Hematopoietic multipotent progenitor cell treated with erythropoietin and hydrocortisone succinate and interleukin-3 and kit ligand, for 15 days (in vitro differentiated cells): ENCODE measurements at regions not wholly inside any gene's neighbourhood (a gene's known extent, or its start where the extent isn't known, plus 50 kb on each side); places are given as distances from the start of the nearest gene placed in this dataset.

Experiments used
- DNase-seq: peaks from one replicate; pipeline ENCODE4 v3.0.0-alpha.2; 2015; ENCODE audit warnings: low spot score

DNA sequence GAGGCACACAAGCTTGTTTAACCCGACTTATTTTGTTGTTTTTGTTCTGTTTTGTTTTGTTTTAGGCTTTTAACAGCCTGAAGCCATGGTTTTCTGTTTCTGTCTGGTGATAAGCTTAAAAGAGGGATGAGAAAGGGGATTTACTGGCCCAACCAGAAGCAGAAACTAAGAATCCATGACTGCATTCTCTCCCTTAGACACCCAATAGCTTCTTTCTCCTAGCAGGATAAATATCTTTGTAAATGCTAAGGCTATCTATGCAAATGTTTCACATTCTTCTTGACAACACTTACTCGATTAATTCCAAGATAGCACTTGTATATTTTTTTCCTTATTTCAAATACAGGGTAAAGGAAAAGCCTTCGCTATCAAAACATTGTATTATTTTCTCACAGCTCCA is 53.7 kb upstream of the SMAD1 start:
- no peak for DNase-seq

DNA sequence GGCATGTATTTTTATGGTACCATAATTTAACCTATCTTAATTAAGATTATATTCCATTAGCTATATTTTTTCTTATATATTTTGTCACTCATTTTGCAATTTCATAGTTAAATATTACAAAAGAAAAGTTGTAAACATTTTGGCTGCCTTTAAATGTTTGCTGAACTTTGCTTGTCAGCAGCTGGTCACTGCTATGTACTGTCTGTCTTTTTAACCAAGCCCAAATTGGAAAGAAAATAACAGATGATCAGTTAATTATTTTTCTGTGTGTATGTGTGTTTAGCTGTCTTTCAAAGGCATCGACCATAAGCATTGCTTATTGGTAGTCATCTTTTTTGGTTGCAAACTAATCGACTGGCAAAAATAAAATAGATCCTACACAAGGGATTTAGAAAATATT is 54.4 kb upstream of the SMAD1 start:
- no peak for DNase-seq

DNA sequence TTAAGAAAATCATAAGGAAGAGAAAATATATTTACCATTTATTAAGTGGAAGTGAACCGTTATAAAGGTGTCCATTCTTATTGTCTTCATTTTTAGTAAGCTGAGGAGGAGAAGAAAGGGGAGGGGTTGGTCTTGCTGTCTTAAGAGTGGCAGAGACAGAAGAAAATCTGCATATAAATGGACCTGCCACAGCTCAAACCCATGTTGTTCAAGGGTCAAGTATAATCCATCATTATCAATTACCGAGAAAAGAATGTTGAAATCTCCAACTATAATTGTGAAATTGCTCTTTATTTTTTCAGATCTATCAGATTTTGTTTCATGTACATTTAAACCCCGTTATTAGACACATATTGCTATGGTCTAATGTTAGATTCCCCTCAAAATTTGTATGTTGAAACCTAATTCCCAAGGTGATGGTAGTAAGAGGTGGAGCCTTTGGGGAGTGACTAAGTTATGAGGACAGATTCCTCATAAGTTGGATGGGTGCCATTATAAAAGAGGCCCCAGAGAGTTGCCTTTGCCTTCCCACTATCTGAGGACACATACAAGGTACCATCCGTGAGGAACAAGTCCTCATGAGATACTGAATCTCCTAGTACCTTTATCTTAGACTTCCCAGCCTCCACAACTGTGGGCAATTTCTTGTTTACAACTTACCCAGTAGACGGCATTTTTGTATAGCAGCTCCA is 58.5 kb upstream of the SMAD1 start:
- no peak for DNase-seq

DNA sequence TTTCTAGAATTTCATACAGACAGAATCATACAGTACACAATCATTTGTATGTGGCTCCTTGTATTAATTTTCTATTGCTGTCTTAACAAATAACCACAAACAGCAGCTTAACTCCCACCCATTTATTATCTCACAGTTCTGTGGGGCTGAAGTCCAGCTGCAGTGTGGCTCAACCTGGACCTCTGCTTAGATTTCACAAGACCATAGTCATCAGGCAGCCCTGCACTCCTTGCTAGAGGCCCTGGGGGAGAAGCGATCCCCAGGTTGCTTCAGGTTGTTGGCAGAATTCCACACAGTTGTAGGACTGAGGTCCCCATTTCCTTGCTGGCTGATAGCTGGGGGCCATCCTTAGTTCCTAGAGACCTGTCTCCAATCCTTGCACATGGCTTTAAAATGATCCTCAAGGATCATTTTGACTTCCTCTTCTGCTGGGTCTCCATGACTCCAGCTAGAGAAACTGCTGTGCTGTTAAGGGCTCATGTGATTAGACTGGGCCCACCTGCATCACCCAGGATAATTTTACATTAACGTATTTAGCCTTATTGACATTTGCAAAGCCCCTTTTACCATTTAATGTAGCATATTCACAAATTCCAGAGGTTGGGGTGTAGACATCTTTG is 60.9 kb upstream of the SMAD1 start:
- DNase-seq: no peak

DNA sequence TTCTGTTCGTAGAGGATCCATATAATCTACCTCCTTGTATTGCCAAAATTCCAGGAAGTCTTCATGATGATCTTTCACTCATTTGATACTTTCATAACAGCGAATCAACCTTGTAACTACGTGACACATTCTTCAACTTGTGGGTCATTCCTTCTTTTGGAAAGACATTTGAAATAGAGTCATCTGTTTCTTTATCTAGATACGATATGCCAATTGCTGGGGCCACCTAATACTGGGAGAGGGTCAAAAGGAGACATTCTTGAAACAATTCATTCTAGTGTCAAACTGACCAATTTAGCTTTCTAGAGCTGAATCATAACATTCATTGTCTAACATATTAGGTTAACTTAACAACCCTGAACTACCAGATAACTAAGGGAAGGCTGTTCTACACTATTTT is 62.9 kb upstream of the SMAD1 start:
- no peak for DNase-seq

DNA sequence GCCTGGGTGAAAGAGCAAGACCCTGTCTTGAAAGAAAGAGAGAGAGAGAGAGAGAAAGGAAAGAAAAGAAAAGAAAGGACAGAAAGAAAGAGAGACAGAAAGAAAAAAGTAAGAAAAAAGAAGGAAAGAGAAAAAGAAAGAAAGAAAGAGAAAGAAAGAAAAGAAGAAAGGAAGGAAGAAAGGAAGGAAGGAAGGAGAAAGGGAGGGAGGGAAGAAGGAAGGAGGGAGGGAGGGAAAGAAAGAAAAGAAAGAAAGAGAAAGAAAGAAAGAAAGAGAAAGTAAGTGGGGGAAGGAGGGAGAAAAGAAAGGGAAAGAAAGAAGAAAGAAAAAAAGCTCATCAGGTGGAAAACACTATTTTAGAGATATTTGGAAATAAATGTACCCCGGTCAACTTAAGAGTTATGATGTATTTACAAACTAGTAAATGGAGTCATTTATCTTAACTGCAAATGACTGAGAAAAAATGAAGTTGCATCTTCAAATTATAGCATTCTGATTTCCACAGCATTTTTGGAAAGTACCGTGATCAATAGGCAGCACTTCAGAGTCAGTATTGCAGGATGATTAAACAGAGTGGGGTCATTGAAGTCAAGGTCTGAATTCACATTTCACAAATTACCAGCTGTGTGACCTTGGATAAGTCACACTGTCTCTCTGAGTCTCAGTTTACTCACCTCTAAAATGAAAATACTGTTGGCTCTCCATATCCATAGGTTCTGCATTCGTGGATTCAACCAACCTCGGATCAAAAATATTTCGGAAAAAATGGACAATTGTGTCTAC is 64.1 kb upstream of the SMAD1 start:
- no peak for DNase-seq

DNA sequence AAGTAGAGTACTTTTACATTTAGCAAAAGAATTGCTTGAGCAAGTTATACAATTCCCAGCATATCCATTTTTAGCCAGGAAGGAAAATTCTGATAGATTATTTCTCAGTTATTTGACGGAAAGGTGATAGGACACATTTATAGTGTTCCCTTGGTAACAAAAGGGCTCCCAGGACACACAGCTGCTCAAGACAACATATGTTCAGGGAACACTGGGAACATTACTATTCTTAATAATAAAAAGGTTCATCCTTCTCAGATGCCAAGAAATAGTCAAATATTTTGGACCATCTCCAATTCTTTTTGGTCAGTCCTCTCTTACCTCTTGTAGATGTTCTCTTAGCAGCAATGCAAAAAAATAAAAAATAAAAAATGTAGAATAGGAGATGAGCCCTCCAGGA is 66.8 kb upstream of the SMAD1 start:
- DNase-seq: no peak

DNA sequence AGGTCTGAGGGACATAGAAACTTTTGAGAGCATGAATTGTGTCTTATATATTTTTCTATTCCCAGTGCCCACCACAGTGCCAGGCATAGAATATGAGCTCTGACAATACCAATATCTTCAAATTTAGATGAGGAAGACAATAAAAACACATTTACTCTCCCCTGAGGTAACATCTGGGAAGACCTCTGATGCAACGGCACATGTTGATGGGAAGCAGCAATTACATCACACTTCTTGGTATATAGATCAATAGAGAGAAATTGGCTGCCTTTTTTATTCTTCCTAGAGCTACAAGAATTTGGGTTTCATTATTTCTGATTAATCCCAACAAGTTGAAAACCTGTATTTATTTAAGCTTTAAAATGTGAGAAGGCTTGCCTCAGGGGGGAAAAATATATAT is 67.4 kb upstream of the SMAD1 start:
- DNase-seq: no peak

DNA sequence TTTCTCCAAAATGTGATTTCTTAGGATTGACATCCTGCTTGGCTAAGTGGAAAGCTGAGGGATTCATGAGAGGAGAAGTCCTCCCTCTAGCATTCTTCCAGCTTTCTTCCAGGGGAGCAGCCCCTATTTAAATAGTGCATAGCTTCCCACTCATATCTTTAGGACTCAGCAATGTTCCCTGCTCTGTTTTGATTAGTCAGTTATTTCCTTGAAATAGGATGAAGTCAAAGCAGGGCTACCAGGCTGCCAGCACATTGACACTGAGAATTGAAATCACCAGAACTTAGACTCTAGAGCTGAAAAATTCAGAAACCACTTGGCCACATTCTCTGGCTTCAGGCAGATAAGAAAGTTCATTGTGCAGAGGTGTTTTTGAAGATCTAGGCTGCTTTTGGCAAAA is 74.7 kb upstream of the SMAD1 start:
- no peak for DNase-seq

DNA sequence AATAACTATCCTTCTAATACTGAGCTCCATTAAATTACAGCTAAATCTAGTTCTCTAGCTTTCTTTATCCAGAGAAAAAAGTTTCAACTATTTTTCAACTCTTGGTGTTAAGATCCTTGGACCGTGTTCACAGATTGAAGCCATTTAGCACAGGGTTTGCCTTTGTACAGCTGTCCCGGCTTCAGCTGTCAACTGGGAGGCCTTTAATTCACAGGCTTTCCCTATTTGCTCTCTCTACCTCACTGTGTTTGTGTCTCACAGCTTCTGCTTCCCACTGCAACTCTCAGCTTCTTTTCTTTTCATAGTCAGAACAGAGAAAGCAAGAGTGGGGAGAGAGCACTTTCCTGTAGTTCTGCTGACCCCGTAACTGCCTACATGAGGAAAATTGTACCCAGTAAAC is 76.9 kb upstream of the SMAD1 start:
- no peak for DNase-seq

DNA sequence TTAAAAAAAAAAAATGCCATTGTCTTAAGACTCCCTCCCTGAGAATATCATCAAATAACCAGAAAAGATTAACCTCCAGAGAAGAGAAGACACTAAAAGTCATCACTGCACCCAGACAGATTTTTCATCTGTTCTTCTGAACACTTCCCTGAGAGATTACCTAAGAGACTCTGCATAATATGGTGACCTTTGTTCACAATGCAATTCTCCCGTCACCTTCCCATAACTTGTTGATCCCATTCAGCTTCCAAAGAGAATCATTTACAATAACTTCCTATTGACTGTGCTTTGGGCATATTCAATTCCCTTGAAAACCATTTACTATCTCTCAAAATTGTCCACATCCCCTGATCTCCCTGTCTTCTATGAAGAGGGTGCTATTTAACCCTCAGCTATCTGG is 85.1 kb upstream of the SMAD1 start:
- no peak for DNase-seq

DNA sequence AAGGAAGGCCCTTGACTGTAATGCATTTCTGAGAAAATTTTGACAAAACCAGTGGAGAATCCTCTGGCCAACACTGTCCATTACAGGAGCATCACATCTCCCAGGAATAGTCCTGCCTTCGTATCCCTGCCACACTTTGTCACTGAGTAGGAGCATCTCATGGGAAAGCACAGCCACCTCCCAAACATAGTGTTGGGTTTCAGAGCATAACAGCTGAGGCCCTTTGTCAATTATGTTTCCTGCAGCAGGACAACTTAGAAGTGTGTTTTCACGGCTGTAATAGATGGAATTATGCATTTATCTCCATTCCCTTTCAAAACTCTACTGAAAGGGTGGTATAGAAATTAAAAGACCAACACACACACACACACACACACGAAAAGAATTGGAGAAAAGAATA is 91.1 kb upstream of the SMAD1 start:
- DNase-seq: no peak

DNA sequence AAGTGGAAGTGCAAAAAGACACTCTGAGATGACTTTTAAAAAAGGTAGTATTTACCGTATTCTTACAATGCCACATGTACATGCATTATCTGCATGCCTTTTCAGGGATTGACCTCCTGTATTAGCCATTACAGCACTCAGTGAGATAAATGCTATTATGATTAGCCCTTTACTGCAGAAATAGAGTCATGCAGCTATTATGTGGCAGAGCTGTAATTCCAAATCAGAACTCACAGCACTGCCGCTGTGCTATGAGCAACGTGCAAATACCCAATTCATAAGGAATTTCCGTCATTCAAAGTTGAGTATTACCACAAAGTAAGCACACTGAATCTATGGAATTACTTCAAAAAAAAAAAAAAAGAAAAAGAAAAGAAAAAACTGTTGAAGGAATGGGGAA is 92.1 kb upstream of the SMAD1 start:
- DNase-seq: no peak

DNA sequence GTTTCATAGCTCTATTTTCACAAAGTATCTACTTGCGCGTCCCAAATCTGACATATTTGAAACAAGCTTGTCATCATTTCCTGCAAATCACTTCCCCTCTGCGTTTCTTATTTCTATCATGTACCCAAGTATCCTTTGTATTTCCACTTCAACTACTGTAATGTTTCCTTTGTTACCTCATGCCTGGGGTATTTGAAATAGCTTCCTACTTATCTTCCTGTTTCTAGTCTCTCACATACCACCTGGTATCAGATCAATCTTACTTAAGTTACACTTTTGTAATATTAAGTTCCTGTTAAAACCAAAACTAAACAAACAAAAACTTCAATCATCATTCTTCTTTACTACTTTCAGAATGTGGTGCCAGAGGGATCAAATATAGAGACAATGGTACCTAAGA is 93.6 kb upstream of the SMAD1 start:
- no peak for DNase-seq

DNA sequence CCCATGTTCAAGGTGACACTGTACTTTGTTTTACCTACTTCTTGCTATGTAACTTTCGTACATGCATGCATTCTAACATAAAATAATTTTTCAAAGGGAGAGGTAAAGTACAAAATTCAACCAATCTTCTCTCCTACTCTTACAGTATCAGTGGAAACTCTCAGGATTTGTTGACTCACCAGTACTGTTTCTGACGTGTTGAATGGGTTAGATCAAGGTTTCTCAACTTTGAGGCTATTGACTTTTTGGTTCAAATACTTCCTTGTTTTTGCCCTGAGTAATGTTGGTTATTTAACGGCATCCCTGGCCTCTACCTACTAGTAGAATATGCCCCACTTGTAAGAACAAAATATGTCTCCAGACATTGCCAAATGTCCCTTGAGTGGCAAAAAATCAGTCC is 94.6 kb upstream of the SMAD1 start:
- DNase-seq: no peak

DNA sequence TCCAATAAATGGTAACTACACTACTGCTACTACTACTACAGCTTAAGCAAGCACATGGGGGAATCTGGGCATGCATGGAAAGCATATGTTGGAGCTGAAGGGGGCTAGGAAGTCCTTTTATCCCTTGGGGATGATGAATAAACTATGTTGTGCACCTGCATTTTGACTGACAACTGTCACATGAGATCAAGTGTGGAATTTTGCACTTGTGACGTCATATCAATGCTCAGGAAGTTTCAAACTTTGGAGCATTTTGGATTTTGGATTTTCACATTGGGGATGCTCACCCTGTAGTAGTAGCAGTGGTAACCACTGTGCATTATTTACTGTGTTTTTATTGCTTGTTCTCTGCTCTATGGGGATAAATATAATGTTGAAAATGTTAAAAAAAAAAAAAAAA is 100.5 kb upstream of the SMAD1 start:
- no peak for DNase-seq

DNA sequence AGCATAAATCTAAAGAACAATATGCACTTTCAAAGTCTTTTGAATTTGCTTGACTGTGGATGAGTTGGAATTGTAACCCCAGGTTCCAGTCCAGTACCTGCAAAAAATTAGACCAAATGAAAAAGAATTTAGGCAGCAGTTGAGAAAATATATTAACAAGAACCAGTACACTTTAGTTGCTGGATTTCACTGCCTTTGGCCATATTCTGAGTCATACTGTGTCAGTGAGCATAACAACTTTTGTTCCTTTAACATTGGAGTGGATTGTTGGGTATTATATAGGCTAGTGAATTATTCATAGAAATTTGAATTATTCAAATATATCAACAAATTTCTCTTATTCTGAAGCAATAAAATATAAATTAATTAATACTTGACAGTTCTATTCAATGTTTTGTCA is 101.5 kb upstream of the SMAD1 start:
- no peak for DNase-seq

DNA sequence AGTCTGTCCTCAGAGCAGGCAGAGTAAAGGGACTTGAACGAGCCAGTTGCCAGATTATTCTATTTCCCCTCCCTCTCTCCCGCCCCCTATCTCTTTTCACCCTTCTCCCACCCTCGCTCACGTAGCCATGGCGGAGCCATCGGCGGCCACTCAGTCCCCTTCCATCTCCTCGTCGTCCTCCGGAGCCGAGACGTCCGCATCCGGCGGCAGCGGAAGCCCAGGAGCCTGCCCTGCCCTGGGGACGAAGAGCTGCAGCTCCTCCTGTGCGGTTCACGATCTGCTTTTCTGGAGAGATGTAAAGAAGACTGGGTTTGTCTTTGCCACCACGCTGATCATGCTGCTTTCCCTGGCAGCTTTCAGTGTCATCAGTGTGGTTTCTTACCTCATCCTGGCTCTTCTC is 106.2 kb upstream of the SMAD1 start:
- no peak for DNase-seq

DNA sequence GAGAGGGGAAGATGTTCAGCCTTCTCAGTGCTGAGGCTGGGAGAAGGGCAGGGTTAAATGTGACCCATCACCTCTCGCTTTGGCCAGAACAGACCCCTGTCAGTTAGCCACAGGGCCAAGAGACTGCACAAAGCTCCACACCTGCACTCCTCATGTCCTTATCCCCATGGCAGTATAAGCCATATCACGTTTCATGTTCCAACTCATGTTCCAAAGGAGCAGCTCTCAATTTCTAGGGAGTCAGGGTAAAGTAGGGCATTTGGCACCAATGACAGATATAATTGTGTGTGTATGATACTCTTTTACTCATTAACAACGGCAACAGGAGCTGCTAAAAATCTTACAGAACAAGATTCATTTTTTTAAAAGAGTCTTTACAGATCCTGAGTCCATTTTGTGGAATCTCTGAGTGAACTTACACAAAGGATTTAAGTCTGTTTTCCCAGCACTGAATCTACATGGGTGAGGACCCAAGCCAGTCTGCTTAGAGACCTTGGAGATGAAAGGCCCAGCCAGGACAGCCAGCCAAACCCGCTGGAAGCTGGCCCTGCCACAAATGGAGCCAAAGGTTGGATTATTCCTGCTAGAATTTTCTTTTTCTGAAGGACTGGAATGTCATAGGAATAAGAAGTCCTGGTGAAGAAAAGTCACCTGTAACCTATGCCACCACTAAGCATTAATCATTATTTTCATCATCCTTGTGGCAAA is 129.1 kb upstream of the SMAD1 start:
- no peak for DNase-seq

DNA sequence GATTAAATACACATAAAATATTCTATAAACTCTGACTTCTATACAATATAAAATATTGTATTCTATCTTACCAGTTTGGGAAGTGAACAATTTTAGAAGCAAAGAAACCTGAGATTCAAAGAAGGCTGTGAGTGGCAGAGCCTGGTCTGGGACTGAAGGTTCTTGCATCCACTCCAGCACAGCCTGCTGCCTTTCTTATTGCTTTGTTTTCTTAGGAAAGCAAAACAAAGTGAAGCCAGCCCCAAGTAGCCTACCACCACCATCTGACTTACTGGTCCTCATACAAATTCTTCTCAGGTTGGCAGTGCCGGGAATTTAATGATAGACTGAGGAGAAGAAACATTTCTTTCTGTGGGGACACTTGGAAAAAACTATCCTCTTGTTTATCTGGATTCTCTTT is 129.7 kb upstream of the SMAD1 start:
- DNase-seq: no peak

DNA sequence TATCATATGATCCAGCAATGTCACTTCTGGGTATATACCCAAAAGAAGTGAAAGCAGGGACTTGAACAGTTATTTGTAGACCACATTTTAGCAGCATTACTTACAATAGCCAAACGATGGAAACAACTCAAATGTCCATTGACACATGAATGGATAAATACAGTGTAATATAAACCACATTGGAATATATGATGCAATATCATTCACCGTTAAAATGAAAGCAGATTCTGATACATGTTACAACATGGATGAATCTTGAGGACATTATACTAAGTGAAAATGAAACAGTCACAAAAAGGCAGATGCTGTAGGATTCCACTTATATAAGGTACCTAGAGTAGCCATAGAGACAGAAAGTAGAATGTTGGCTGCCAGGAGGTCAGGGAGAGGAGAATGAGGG is 130.5 kb upstream of the SMAD1 start:
- no peak for DNase-seq

DNA sequence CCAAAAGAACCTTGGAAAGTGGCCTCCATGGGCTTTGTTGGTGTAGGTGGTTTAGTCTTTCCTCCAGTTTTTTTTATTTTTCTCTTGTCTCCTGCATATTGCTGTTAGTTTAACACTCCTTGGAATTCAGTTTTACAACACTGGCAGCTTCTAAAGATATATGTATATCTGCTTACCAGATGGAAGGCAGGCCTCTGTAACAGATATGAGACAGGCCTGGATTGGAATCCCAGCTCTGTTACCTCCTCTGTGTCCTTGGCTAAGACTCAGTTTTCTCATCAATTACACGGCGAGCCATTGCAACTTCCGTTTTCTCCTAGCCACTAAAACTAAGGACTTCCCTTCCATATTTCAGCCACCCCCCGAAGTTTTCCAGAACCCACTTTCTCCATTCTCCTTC is 133.4 kb upstream of the SMAD1 start:
- DNase-seq: no peak

DNA sequence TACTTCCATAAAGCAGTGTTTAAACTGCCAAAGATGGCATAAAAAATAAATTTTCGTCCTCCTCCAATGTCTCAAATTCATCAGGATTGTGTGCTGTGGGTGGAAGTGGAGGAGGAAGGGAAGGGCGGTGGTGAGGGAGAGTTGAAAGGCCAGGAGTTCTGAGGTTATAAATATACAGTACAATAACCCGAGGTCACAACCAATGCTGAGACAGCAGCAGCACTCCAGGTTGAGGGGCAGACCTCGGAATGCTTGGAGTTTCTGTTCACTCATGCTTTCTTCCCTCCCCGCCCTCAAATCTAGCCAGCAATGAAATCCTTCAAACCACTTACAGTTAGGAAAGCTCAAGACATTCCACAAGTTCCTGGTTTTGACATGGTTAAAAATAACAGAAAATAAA is 134.0 kb upstream of the SMAD1 start:
- DNase-seq: no peak
